ENCODE measurements at regions not wholly inside any gene's neighbourhood (a gene's known extent, or its start where the extent isn't known, plus 50 kb on each side); places are given as distances from the start of the nearest gene placed in this dataset.

DNA sequence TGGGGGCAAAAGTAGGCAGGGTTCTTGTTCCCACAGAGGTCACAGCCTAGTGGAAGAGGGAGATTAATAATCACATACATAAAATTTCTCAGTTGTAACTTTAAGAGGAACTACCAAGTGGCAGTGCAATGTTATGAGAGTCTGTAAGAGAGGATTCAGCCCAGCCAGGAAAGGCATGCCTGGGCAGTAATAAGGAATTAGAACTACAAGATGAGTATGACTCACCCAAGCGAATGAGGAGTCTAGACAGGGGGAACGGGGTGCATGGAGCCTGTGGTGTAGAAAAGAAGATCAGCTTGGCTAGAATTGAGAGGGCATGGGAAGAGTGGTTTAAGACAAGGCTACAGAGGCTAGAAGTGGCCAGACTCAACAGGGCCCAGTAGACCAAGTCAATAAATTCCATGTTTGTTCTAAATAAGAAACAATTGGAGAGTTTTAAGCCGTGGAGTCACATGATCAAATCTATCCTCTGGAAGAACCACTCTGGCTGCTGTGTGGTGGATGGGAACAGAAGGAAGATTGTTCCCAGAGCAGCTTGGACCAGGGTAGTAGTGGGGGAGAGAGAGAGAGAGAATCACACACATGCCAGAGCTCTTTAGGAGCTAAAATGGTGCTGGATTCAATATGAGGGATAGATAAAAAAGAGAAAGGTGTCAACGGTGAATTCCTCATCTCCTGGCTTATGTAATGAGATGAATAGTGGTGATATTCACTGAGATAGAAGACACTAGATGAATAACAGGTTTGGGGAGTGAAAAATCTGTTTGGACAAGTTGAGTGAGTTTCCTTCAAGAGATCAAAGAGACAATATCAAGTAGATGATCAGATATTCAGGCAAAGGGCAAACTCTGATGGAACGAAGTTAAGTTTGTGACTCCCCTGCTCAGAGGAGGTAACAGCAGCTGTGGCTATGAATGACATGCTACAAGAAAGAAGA lies 265.1 kb downstream of the FGFR2 start:
- DNase-seq = no peak
- intact Hi-C loops (cut with DNase I; ENCODE audit: low total_unique reads) = no loop called here
- TF ChIP-seq, protein P1, sequence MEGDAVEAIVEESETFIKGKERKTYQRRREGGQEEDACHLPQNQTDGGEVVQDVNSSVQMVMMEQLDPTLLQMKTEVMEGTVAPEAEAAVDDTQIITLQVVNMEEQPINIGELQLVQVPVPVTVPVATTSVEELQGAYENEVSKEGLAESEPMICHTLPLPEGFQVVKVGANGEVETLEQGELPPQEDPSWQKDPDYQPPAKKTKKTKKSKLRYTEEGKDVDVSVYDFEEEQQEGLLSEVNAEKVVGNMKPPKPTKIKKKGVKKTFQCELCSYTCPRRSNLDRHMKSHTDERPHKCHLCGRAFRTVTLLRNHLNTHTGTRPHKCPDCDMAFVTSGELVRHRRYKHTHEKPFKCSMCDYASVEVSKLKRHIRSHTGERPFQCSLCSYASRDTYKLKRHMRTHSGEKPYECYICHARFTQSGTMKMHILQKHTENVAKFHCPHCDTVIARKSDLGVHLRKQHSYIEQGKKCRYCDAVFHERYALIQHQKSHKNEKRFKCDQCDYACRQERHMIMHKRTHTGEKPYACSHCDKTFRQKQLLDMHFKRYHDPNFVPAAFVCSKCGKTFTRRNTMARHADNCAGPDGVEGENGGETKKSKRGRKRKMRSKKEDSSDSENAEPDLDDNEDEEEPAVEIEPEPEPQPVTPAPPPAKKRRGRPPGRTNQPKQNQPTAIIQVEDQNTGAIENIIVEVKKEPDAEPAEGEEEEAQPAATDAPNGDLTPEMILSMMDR (IDR thresholded peaks at IDR 0.05 in 8 of 11, conservative IDR thresholded peaks at IDR 0.05 in 3 of 11) = no peak
- TF ChIP-seq POLR2A (IDR thresholded peaks at IDR 0.05) (no peak), POLR2AphosphoS5 (IDR thresholded peaks at IDR 0.05) (no peak)
- Histone ChIP-seq H3K4me1 (no peaks in the 10 kb centered on the region), H3K9me3 (no peaks in the 10 kb centered on the region), H3K4me3 (no peak overlapping the region), H3K27me3 (replicated peaks in 1 of 7) (no peaks in the 10 kb centered on the region), H3K27ac (no peak overlapping the region), H3K36me3 (no peaks in the 10 kb centered on the region)
- WGBS, 5 donors = 70 to 81% (median 76%) methylated on average over 5 of the region's 5 CpGs

DNA sequence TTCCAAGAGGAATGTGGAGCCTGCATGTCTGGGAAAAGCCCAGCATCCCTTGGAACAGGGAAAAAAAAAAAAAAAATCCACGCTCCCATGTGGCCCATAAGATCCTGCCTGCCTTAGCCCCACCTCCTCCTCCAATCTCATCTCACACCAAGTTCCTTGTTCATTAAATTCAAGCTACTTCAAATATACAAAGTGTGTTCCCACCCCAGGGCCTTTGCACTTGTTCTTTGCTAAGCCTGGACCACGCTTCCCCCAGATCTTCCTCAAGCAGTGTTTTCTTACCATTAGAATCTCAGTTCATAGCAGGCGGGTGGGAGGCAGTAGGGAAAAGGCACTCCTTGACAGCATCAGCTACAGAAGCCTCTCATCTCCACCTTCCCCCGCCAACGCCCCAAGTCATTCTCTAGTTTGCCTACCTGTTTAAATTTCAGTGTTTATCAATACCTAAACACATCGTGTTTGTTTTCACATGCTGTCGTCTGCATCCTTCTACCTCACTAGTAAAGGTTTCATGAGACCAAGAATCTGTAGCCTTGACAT lies 262.8 kb downstream of the FGFR2 start:
- no peak for DNase-seq
- 69 to 86% (median 76%) methylated on average over 7 of the region's 7 CpGs for WGBS, 5 donors
- intact Hi-C loops (cut with DNase I; ENCODE audit: low total_unique reads) = no loop called here
- Histone ChIP-seq H3K4me3 (no peak overlapping the region), H3K27ac (no peak overlapping the region), H3K36me3 (no peaks in the 10 kb centered on the region), H3K4me1 (no peaks in the 10 kb centered on the region), H3K27me3 (replicated peaks in 1 of 7) (no peaks in the 10 kb centered on the region), H3K9me3 (no peaks in the 10 kb centered on the region)
- TF ChIP-seq POLR2A (IDR thresholded peaks at IDR 0.05) (no peak), POLR2AphosphoS5 (IDR thresholded peaks at IDR 0.05) (no peak)
- TF ChIP-seq, protein P1 (IDR thresholded peaks at IDR 0.05 in 8 of 11, conservative IDR thresholded peaks at IDR 0.05 in 3 of 11) = no peak

DNA sequence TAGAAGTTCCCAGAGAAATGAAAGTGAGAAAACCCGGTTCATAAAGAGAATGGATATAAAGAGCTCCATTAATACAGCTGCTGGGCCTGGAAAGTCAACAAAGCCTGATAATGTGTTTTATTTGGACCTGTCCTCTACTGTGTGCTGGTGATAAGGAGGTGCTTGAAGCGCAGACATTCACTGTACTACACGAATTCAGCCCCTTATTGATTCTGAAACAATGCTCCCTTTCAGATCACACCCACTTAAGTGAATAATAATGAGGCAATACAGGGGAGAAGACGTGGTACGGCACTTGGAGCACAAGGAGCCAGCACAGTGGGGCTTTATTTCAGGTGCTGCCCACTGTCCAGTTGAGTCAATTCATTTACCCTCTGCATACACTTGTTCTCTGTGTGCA lies 260.8 kb downstream of the FGFR2 start:
- TF ChIP-seq, protein P1 (IDR thresholded peaks at IDR 0.05 in 8 of 11, conservative IDR thresholded peaks at IDR 0.05 in 3 of 11) = no peak
- TF ChIP-seq POLR2AphosphoS5 (IDR thresholded peaks at IDR 0.05) (no peak), POLR2A (IDR thresholded peaks at IDR 0.05) (no peak)
- H3K4me1 ChIP-seq = no peaks in the 10 kb centered on the region
- 68 to 77% (median 75%) methylated on average over 5 of the region's 5 CpGs for WGBS, 5 donors
- no peaks in the 10 kb centered on the region for H3K36me3 ChIP-seq
- H3K27me3 ChIP-seq (replicated peaks in 1 of 7) = no peaks in the 10 kb centered on the region
- no peaks in the 10 kb centered on the region for H3K9me3 ChIP-seq
- intact Hi-C loops (cut with DNase I; ENCODE audit: low total_unique reads) = no loop called here
- DNase-seq = no peak
- no peak overlapping the region for H3K27ac ChIP-seq
- H3K4me3 ChIP-seq = no peak overlapping the region

DNA sequence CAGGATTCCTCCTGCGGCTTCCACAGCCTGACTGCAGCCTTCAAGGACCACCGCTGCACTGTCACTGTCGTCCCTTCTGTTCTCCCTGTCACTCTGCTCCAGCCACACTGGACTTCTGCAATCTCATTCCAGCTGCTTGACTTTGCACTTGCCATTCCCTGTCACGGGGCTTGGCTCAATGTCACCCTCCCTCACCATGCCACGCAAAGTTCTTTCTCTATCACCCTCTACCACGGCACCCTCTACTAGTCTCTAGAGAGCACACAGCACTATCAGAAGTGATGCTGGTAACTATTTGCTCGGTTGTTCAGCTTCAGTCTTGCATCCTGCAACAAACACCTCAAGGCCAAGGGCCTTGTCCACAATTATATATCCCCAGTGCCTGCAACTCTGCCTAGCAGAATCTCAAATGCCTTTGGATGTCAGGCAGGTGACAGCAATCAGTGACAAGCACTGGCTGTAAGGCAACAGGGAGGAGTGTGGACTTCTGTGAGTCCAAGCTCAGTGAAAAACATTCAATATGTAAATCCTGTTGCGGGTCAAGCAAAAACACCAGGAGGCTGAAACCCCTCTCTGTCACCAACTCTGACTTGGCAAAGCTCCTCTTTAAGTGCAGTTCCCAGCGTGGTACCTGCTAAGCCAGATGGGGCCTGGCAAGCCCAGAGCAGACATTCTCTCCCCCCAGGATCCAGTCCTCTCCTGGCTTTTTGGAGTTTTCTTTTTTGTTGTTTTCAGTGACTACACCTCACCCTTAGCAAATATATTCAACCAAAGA lies 259.9 kb downstream of the FGFR2 start:
- Histone ChIP-seq H3K27ac (no peak overlapping the region), H3K4me1 (no peaks in the 10 kb centered on the region), H3K36me3 (no peaks in the 10 kb centered on the region), H3K9me3 (no peaks in the 10 kb centered on the region), H3K4me3 (no peak overlapping the region), H3K27me3 (replicated peaks in 1 of 7) (no peaks in the 10 kb centered on the region)
- WGBS, 5 donors = 82 to 88% (median 83%) methylated on average over 9 of the region's 9 CpGs
- TF ChIP-seq POLR2AphosphoS5 (IDR thresholded peaks at IDR 0.05) (no peak), POLR2A (IDR thresholded peaks at IDR 0.05) (no peak)
- no peak for DNase-seq
- intact Hi-C loops (cut with DNase I; ENCODE audit: low total_unique reads) = no loop called here
